ENCODE measurements at regions not wholly inside any gene's neighbourhood (a gene's known extent, or its start where the extent isn't known, plus 50 kb on each side); places are given as distances from the start of the nearest gene placed in this dataset.
"Not testable (repeated sequence)": the region's sequence is repeated elsewhere in the genome, so short reads cannot be mapped to it uniquely, and the experiment has no call there.

DNA sequence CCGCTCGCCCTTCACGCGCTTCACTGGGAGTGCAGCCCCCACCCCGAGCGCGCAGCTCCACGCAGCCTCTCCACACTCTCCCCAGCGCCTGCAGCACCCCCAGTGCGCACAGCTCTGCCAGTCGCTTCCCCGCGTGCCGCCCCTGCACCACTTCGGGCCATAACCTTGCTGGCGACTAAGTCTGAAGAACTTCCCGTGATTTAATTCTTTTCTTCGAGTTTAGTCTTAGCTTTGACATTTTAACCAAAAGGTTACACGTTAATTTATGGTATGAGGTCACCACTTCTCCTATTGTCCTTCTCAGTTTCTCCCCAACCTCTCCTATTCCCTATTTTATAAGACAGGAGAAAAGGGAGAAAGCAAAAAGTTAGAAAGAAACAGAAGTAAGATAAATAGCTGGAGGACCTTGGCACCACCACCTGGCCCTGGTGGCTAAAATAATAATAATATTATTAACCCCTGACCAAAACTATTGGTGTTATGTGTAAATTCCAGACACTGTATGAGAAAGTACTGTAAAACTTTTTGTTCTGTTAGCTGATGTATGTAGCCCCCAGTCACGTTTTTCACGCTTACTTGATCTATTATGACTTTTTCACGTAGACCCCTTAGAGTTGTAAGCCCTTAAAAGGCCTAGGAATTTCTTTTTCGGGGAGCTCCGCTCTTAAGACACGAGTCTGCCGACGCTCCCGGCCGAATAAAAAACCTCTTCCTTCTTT lies 129.2 kb downstream of the KBTBD2 start:
- not testable (repeated sequence) for DNase-seq

DNA sequence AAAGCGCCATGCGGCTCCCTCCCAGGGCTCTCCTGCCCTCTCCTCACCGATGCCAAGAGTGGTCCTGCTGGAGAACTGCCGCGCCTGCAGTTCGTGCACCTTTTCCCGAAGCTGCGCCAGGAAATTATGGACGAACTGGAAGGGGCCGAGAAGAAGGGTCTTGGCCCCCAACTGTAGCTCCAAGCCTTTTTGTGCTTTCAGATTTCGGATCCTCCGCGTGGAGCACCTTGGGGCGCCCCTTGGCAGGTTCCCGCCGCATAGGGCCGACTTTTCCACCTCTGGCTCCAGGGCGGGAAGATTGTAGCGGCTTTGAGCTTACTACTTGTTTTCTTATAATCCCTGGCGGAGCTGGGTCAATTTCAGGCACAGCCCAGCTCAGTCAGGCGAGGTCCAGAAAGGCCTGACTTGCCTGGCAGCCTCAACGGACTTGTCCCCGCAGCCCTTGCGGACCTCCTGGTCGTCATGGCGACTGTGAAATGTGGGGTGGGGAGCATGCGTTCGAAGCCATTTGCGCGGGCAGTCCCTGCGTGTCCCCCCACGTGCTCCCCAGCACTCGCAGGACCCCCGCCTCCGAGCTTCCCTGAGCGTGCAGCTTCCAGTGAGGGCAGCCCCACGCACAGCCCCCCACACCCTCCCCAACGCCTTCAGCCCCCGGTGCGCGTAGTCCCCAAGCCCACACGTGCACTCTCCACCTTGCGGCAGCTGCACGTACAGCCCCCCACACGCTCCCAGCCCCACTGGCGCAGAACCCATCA lies 129.9 kb downstream of the KBTBD2 start:
- DNase-seq = no peak

DNA sequence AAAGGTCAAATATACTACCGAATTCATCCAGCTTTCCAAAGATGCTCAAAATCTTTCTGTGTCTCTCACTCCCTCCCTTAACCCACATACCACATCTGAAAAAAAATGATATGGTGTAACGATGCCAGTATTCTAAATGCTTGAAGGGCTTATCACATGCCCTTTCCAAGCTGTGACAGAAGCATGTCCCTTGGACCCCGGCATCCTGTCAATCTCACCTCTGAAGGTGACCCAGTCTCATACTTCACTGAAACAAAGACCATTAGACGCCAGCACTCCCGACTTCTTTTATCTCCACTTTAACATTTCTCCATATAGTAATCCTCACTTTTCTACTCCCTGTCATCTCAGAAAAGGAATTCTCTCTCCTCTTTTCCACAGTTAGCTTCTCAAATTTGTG lies 130.8 kb downstream of the KBTBD2 start:
- DNase-seq = not testable (repeated sequence)

DNA sequence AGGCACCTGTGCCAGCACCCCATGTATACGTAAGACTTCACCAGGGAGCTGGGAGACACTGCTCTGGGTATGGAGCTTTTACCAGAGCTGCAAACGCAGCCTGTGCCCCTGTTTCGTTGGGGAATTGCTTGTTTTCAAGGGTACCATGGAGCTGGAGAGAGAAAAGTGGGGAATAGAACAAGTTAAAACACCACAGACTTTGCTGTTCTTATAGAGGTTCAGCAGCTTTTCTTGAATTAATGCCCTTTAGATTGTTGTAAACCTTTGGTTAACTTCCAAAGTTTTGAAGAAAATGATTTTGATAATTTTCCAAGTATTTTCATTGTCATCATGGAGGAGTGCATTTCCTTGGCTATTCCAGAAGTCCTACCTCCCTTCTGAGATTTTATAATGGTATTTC lies 131.7 kb downstream of the KBTBD2 start:
- DNase-seq = not testable (repeated sequence)

DNA sequence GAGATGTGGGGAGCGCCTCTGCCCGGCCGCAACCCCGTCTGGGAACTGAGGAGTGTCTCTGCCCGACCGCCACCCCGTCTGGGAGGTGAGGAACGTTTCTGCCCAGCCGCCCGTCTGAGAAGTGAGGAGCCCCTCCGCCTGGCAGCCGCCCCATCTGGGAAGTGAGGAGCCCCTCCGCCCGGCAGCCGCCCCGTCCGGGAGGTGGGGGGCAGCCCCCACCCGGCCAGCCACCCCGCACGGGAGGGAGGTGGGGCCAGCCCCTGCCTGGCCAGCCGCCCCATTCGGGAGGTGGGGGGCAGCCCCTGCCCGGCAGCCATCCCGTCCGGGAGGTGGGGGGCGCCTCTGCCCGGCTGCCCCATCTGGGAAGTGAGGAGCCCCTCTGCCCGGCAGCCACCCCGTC lies 137.7 kb downstream of the KBTBD2 start:
- DNase-seq = not testable (repeated sequence)

DNA sequence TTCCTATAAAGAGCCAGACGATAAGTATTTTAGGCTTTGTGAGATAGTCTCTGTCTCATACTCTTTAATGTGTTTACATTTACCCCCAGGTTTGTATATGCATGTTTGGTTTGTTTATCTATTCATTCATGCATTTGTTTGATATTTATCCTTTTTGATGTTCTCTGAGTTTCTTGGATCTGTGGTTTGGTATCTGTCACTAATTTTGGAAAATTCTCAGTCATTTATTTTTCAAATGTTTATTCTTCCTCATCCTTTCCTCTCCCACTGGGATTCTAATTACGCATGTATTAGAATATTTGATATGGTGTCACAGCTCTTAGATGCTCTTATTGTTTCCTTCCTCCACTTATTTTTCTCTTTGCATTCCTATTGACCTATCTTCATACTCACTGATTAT lies 143.2 kb downstream of the KBTBD2 start:
- DNase-seq = not testable (repeated sequence)

DNA sequence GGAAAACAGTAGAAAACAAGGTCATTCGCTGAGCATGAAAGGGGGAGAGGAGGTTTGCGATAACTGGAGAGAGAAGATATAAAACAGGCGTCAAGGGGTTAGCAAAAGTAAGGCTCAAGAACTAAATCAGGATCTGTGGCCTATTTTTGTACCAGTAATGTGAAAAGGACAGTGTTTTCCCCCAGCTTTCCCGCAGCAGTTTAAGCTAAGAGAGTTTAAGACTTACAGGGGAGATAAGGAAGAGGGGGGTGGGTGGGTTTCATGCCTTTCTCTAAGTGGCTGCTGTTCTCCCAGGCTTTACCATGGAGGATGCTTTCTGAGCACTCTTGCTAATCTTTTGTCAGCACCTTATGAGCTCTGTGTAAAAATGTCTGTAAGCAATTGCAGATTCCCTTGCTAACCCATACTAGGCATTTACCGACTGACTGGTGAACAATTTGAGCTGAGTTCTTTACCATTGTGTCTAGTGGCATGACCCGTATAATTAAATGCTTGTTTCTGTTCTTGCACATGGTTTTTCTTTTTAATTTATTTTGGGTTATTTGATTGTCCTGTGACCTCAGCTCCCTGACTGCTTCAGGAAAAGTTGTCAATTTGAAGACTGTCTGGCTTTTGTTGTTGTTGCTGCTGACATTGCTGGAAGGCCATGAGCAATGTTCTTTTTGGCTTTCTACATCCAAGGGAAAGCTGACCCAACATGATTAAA lies 144.0 kb downstream of the KBTBD2 start:
- DNase-seq = not testable (repeated sequence)

DNA sequence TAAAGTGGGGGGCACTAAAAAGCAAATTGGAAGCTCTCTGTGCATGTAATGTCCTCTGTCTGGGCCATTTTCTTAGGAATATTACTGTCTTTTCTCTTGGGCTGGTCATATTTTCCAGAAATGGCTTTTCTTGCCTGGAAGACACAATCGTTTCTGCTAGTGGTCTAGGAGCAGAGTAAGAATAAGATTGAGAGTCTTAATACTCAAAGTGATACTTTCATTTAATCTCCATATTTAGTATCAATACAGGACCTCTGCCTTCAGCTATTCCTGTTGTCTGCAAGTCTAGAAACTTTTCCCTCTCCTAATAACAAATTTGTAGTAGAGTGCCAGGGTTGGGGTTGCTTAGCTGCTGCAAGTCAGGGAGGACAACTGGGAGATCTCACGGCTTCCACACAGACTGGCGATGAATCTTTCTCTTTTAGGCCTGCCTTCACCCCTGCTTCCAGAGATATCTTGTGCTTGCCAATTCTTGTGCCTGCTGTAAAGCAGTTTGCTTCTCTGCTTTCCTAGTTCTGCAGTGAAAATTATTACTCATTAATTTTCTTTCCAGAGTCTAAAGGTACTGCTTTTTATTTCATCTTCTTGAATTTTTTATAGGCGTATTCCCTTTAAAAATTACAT lies 149.6 kb downstream of the KBTBD2 start:
- DNase-seq = not testable (repeated sequence)

DNA sequence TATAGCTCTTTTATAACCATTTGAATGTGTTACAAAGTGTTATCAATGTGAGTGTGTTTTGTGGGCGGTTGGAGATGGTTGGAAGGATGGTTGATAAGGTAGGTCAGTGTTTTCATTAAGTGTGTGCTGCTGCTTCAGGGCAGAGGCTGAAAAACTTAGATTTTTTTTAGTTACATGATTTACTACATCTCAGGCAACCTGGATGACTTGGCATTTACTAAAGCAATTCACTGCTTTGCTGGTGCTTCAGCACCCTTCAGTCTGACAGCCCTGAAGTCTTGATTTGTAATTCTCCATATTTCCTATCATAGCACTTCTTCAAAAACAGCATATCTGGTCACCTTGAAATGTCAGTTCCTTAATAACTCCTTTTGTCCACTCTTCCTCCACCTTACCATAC lies 151.8 kb downstream of the KBTBD2 start:
- DNase-seq = not testable (repeated sequence)

DNA sequence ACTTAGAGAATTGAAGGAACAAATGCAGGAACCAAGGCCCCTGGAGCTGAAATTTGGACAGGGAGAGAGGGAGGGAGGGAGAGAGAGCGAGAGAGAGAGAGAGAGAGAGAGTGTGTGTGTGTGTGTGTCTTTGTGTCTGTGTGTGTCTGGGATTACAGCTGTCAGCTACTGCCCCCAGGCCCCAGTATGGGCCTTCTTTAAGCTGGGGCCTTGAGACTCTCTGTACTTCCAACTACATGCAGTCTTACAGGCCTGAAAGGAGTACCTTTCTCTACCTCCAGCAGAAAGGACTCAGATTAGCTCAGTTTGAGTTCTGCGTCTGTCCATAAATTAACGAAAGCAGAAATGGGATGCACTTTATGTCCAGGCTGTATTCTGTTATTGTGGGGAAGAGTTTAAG lies 153.2 kb downstream of the KBTBD2 start:
- not testable (repeated sequence) for DNase-seq

DNA sequence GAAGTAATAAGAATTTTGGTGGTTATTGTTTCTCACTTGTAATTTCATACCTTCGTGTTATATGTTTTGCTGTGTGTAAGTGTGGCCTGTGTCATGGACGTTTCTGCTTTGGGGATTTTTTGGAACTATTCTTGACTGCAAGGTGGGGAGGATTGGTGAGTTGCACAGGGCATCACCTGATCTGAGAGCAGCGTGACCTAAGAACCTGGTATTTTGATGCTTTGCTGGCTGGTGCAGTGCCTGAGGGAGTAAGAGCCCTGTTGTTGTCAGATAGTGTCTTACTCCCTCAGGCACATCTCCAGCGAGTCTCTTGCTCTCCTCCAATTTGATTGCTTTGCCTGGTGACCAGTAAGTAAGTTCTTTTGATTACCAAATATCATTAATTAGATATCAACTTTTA lies 158.8 kb downstream of the KBTBD2 start:
- not testable (repeated sequence) for DNase-seq

DNA sequence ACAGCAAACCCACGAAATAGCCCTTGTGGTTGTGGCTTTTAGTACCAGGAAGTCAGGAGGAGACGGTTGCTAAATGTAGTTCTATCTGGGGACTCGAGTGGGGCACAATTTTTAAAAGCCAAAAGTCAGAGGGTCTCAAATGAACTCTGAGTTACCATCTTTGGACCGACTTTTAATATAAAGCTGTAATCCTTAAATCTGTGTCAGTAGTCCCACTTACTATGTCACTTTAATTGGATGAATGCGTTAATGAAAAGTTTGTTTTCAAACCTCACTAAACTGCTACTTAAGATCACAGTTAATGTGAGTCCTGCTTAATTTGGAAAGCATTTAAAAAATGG lies 162.3 kb downstream of the KBTBD2 start:
- not testable (repeated sequence) for DNase-seq

DNA sequence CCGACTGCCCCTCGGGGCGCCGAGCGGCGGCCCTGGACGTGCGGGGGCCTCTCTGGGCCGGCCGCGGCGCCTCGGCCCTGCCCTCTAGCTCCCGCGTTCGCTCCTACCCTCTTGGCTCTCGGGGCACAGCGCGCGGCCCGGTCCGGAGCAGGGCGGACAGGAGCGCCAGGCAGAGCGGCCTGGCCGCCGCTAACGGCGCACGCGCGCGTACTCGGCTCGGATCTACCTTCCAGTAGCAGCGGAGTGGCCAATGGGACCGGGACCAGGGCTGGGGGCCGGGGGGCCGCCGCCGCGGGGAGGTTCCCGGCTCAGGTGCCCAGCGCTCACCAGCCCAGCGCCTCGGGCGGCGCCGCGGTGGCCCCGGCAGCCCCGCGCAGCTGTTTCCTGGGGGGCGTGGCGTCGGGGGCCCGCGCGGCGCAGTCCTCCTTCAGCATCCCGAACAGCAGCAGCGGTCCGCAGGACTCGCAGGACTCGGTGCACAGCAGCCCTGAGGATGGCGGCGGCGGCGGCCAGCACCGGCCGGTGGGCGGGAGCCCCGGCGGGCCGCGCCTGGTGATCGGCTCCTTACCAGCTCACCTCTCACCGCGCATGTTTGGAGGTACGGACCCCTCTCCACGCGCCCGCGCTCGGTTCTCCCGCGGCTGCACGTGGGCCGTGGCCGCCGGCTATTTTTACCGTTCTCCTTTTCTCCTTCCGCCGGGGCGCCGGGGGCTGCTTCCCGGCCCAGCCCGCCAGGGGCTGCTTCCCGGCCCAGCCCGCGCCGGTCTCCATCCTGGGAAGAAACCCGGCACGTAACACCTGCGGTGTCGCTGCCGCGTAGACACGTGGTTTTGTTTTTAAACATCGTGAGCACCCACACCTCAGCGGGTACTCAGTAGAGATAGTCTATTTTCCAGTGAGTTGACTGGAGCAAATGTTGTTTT lies 162.9 kb downstream of the KBTBD2 start:
- DNase-seq = peak; percentile 36

DNA sequence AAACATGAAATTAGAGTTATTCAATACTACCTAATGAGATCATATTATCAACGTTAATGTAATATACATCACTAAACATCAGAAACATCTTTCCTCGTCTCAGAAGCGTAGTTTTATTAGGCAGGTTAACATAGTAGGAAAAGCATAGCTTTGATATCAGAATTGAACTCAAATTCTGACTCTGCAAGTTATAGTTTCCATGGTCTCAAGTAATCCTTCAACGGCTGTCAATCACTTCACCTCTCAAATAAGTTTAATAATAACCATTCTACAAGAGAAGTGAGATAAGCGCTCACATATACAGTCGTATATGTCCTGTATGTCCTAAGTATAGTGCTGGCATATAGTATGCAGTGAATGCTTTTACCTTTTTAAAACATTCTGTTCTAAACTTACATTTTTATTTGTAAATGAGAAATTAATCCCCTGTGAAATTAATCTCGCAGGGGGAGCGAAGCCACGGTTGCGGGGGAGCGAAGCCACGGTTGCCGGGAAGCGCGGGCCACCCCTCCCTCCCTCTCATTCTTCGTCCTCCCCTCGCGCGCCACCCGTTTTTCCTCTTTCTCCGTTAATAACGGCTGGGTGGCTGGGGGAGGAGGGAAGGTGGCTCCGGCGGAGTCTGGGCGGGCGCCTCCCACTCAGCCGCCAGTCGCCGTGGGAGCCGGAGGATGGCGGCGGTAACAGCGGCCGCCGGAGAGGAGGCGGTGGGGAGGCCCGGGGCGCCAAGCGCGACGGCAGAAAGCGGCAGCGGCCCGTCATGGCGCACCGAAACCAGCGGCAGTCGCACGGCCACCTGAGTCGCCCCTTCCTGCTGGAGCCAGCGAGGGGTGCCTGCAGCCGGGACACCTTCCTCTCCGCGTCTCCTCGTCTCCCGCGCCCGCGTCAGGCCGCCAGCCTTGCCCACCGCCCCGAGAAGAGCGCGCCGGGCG lies 163.8 kb downstream of the KBTBD2 start:
- peak; percentile 8 for DNase-seq

DNA sequence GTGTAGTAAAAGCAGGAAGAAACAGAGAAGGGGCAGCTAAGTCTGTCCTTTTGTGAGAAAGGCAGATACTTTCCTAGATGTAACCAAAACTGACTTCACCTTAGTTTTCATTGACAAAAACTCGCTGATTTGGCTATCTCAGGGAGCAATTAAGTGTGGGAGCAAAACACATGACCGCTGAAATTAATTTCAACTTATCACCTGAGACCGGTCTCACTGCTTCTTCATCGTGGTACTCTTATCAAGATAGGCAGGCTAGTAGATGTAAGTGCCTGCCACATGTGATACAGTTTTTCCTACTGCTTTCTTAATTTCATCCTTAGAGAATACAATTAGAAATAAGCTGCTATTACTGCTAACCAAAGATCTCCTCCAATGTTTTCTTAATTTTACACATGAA lies 168.7 kb downstream of the KBTBD2 start:
- DNase-seq = not testable (repeated sequence)

DNA sequence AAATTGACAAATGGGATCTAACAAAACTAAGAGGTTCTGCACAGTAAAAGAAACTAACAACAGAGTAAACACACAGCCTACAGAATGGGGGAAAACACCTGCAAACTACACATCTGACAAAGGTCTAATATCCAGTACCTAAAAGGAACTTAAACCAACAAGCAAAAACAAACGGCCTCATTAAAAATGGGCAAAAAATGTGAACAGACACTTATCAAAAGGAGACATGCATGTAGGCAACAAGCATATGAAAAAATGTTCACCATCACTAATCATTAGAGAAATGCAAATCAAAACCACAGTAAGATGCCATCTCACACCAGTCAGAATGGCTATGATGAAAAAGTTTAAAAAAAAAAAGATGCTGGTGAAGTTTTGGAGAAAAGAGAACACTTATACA lies 197.4 kb downstream of the KBTBD2 start:
- no peak for DNase-seq

DNA sequence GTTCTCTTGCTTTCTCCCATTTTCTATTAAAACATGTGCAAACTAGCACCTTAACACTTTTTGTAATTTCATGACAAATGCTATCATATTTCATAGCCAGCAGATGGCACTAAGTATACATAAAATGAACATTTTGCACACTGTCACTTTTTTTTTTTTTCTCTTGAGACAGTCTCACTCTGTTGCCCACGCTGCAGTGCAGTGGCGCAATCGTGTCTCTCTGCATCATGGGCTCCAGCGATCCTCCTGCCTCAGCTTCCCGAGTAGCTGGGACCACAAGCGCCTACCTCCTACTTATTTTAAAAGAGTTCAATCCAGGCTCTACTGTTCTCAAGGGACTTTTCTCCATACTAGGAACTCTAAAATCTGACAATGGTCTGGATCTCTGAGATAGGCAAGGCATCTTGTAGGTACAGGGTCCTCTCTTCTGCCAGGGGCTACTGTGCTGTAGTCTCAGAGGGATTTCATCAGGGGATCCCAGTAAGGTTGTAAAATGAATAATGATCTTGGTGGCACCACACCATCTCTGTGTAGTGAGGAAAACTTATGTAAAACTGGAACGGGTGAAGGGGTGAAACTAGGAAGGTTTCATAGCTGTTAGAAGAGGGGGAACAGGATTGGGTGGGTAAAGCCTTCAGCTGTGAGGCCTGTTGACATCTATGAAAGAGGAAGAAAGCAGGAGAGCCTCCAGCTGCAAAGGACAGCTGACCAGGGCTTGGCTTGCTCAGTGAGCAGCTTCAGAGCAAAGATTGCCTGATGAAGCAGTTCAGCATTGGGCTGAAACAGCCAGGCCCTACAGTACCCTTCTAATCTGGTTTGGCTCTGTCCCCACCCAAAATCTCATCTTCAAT lies 196.9 kb downstream of the AVL9 start:
- DNase-seq = peak; percentile 9

DNA sequence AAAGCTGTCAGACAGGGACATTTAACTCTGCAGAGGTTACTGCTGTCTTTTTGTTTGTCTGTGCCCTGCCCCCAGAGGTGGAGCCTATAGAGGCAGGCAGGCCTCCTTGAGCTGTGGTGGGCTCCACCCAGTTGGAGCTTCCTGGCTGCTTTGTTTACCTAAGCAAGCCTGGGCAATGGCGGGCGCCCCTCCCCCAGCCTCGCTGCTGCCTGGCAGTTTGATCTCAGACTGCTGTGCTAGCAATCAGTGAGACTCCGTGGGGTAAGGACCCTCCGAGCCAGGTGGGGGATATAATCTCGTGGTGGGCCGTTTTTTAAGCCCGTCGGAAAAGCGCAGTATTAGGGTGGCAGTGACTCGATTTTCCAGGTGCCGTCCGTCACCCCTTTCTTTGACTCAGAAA lies 192.8 kb downstream of the AVL9 start:
- not testable (repeated sequence) for DNase-seq

DNA sequence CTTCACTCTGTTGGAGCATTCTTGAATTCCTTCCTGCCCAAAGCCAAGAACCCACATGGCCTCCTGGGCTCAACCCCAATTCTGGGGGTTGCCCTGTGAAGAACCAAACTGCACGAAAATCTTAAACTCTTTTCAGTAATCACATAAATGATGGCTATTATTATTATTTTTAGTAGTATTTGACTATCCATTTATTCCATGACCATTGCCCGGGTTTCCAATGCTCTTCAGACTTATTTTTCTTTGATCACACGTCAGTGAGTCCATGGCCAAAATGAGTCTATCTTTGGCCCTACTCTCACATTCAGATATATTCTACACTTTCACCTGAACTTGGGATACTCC lies 185.9 kb downstream of the AVL9 start:
- no peak for DNase-seq
